NCI-H446 treated with DMSO at 0.1 percent for 48 hours (cell line): ENCODE measurements at regions not wholly inside any gene's neighbourhood (a gene's known extent, or its start where the extent isn't known, plus 50 kb on each side); places are given as distances from the start of the nearest gene placed in this dataset.
"Not testable (repeated sequence)": the region's sequence is repeated elsewhere in the genome, so short reads cannot be mapped to it uniquely, and the experiment has no call there.

Experiments
- DNase-seq: peaks from one replicate; lab custom pipeline; 2025; lab: John Stamatoyannopoulos, UW

- DNase-seq: no peak
These were observed 133.5 kb upstream of the PRR16 start for GRCh38 chr5:120330558-120330957.

DNA sequence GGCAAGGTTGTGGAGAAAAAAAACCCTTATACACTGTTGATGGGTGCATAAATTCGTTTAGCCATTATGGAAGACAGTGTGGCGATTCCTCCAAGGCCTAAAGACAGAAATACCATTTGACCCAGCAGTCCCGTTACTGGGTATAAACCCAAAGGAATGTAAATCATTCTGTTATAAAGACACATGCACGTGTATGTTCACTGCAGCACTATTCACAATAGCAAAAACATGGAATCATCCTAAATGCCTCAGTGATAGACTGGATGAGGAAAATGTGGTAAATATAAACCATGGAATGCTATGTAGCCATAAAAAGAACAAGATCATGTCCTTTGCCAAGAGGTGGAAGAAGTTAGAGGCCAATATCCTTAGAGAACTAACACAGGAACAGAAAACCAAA, 119.9 kb upstream of the PRR16 start:
- no peak for DNase-seq

- DNase-seq: no peak
These were observed 118.2 kb upstream of the PRR16 start for GRCh38 chr5:120345947-120346346.

GRCh38 chr5:120351071-120351470, 113.0 kb upstream of the PRR16 start:
- DNase-seq: not testable (repeated sequence)

DNA sequence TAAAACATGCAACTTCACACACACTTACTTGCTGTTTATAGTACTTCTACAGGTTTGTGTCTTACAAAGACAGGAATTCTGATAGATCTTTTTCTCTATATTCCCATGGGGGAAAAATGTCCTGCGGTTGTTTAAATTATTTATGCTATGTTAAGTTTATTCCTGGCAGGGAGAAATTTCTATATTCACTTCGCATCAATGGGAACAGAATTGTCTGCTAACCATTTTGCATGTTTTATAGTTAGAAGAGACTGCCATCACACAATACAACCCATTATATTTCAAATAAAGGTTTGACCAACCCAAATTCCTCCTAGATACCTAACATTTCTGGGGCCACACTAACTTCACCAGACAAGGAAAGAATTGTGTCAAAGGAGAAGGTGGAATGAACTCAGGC, 110.0 kb upstream of the PRR16 start:
- DNase-seq: no peak

- DNase-seq: no peak
These were observed 105.2 kb upstream of the PRR16 start for GRCh38 chr5:120358949-120359348.

DNA sequence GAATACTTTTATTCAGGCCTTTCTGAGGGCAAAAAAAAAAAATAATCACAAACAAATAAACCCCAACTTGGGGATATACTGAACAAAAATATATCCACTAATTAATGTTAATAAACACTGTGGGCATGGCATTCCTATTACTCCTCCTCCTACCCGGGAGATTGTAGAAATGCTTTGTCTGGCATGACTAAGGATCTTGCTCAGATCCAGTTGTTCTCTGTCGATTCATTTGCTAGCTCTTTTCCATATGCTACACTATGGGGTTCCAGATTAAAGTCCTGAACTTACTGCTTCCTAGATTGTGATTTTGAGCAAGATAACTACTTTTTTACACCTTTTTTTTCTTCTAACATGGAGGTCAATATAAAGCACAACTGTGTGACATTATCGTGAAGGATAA, 102.2 kb upstream of the PRR16 start:
- no peak for DNase-seq

GRCh38 chr5:120362426-120362825, 101.7 kb upstream of the PRR16 start:
- DNase-seq: no peak

GRCh38 chr5:120365656-120366446, 98.2 kb upstream of the PRR16 start:
- DNase-seq: no peak

GRCh38 chr5:120367896-120368634, 96.0 kb upstream of the PRR16 start:
- no peak for DNase-seq

- DNase-seq: no peak
These were observed 95.0 kb upstream of the PRR16 start for GRCh38 chr5:120368923-120369715.

DNA sequence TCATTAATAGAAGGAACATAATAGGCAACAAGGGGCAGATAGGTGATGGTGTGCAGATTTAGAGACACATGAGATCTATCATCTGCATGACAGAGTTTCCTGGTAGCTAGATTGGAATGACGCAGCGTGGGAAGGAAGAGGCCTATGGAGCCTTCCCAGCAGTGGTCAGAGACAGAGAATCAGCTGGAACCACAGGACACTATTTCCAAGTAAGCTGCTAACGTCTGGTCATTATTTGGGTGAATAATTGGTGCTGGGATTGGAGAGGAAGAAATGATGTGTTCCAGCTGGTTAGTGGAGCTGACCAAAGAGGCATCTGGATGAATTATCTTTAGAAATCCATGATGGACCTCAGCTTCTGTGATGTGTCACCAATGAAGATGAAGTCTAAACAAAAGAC, 91.2 kb upstream of the PRR16 start:
- no peak for DNase-seq

GRCh38 chr5:120375248-120375647, 88.9 kb upstream of the PRR16 start:
- no peak for DNase-seq

GRCh38 chr5:120380644-120381043, 83.5 kb upstream of the PRR16 start:
- no peak for DNase-seq

DNA sequence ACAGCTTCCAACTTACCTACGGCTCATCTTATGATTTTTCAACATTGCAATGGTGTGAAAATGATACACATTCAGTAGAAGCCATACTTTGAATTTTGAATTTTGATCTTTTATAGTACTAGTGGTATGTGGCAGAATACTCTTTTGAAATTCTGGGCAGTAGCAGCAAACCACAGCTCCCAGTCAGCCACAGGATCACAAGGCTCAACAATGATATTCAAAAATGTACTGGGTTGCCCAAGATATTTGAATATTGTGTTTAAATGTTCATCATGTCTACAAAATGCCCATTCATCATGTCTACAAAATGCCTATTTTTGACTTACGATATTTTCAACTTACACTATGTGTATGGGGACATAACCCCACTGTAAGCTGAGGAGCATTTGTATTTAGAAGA, 81.3 kb upstream of the PRR16 start:
- DNase-seq: no peak

DNA sequence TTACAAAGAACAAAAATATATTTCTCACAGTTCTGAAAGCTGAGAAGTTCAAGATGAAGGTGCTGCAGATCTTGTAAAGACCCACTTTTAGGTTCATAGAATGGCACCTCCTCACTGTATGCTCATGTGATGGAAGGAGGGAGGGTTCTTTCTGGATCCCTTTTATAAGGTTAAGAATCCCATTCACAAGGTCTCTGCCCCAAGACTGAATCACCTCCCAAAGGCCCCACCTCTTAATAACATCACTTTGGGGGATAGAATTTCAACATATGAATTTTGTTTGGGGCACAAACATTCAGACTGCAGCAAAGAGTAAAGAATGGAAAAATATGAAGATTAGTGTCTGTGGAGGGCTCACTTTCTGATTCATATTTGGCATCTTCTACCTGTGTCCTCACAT, 77.1 kb upstream of the PRR16 start:
- DNase-seq: no peak

- DNase-seq: no peak
These were observed 75.9 kb upstream of the PRR16 start for GRCh38 chr5:120388016-120388781.

GRCh38 chr5:120394259-120394658, 69.8 kb upstream of the PRR16 start:
- DNase-seq: no peak

DNA sequence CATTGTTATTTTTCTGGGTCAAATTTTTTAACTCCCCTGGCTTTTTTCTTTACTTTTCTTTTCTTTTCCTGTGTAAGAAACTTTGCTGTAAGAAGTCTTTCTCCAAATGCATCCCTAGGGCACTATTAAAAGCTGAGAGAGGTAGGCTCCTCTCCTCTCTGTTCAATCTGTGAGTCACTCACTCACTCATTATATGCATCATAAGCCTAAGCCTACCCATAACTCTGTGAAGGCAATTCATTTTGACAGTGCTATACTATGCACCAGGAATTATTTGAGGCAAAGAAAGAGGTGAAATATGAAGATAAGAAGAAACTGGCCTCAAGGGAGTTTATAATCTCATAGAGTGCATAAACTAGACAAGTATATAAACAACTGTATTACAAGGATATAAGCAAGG, 67.9 kb upstream of the PRR16 start:
- no peak for DNase-seq

- DNase-seq: no peak
These were observed 63.7 kb upstream of the PRR16 start for GRCh38 chr5:120400356-120400755.

DNA sequence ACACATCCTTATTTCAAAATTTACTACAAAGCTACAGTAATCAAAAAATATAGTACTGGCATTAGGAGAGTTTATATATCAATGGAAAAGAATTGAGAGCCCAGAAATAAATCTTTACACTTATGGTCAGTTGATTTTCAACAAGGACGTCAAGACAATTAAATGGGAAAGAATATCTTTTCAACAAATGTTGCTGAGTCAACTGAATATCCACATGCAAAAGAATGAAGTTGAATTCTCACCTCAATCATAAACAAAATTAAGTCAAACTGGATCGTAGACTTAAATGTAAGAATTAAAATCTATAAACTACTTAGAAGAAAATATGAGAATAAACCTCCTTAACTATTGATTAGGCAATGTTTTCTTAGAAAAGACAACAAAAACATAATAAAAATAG, 61.5 kb upstream of the PRR16 start:
- no peak for DNase-seq

- no peak for DNase-seq
These were observed 58.7 kb upstream of the PRR16 start for GRCh38 chr5:120405286-120405864.
